Activated CD4-positive, alpha-beta T cell treated with anti-CD3 and anti-CD28 coated beads for 36 hours (primary cell): ENCODE measurements at regions not wholly inside any gene's neighbourhood (a gene's known extent, or its start where the extent isn't known, plus 50 kb on each side); places are given as distances from the start of the nearest gene placed in this dataset.
A peak's percentile ranks its signal among the peaks of the same experiment; 100 is the strongest.

Source experiments
- ATAC-seq: fragments of 200-7000 bp; cut with Tn5 transposase; one replicate; pipeline ENCODE4 v1.10.0; 2021; ENCODE audit warnings: mild to moderate bottlenecking, moderate library complexity
- CTCF ChIA-PET: fragments of 350-600 bp; sonication (Branson Sonifier 250); formaldehyde crosslinking; loops from one replicate; lab custom pipeline; 2021; ENCODE audit warnings: antibody characterized with exemption; lab: Charles Lee
- POLR2A ChIA-PET: fragments of 350-600 bp; sonication (Branson Sonifier 250); formaldehyde crosslinking; loops from one replicate; lab custom pipeline; 2021; ENCODE audit warnings: antibody characterized with exemption, inconsistent platforms; lab: Charles Lee
- DNase-seq: peaks from one replicate; pipeline ENCODE4 v3.0.0-alpha.2; 2020
- H3K27ac Mint-ChIP-seq: one replicate; pipeline ENCODE4 v1.8.0; 2021; ENCODE audit warnings: mixed read lengths
- H3K27me3 Mint-ChIP-seq: one replicate; pipeline ENCODE4 v1.8.0; 2021; ENCODE audit warnings: mixed read lengths
- H3K36me3 Mint-ChIP-seq: one replicate; pipeline ENCODE4 v1.8.0; 2021; ENCODE audit warnings: low read depth, mixed read lengths
- H3K4me1 Mint-ChIP-seq: one replicate; pipeline ENCODE4 v1.8.0; 2021; ENCODE audit warnings: mixed read lengths
- H3K4me3 Mint-ChIP-seq: one replicate; pipeline ENCODE4 v1.8.0; 2021; ENCODE audit warnings: mild to moderate bottlenecking, moderate library complexity, mixed read lengths
- H3K9me3 Mint-ChIP-seq: one replicate; pipeline ENCODE4 v1.8.0; 2021; ENCODE audit warnings: low read depth, mixed read lengths
- intact Hi-C, 2 experiments: fragments of 100-400 bp; cut with DNase I in 1 of 2; cut with micrococcal nuclease in 1 of 2; formaldehyde crosslinking; loops; one replicate each; pipeline versions ENCODE4 v1.14.2 to v1.15.1; 2022 to 2024; cut with DNase I, micrococcal nuclease

DNA sequence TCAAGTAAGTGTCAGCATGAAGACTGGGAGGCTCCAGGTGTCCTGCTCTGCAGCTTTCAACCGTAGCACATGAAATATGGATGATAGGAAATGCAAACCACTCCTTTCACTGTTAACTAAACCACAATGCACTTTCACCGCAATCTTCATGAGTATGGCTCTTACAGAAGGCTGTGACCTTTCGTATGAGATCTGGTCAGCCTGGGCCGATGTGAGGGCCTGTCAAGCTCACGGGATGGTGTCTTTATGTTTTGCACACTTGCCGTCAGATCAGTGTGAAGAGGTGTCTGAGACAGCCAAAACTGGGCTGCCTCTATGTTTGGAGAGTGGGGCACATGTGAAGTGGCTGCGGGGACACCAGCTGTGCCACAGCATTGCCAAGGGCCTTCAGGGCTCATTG, 62.8 kb upstream of the AFF3 start:
- Mint-ChIP-seq H3K9me3 (no peaks in the 10 kb centered on the region), H3K4me3 (no peak overlapping the region), H3K4me1 (peaks cover 4% of the 10 kb centered on the region), H3K27ac (no peak overlapping the region), H3K27me3 (no peaks in the 10 kb centered on the region), H3K36me3 (no peaks in the 10 kb centered on the region)
- peak; percentile 12 for ATAC-seq
- ChIA-PET POLR2A (no interaction called here), CTCF (no interaction called here)
- intact Hi-C loops, result no loop called here
- no peak for DNase-seq

GRCh38 chr2:100202567-100202966, 60.2 kb upstream of the AFF3 start:
- Mint-ChIP-seq H3K9me3 (no peaks in the 10 kb centered on the region), H3K4me3 (no peak overlapping the region), H3K27me3 (no peaks in the 10 kb centered on the region), H3K4me1 (peaks cover 4% of the 10 kb centered on the region), H3K36me3 (no peaks in the 10 kb centered on the region), H3K27ac (no peak overlapping the region)
- intact Hi-C loops, result no loop called here
- POLR2A ChIA-PET, result no interaction called here
- no peak for DNase-seq
- CTCF ChIA-PET, result no interaction called here
- ATAC-seq, result no peak

GRCh38 chr2:100200985-100201384, 58.6 kb upstream of the AFF3 start:
- H3K9me3 Mint-ChIP-seq, result no peaks in the 10 kb centered on the region
- no peak overlapping the region for H3K27ac Mint-ChIP-seq
- H3K27me3 Mint-ChIP-seq, result no peaks in the 10 kb centered on the region
- H3K36me3 Mint-ChIP-seq, result no peaks in the 10 kb centered on the region
- peaks cover 4% of the 10 kb centered on the region for H3K4me1 Mint-ChIP-seq
- H3K4me3 Mint-ChIP-seq, result no peak overlapping the region
- CTCF ChIA-PET, result interaction anchor here (1.1 kb wide), 1 partner anchor 27 kb away, joined by 3 read pairs; no protein-coding TSS in a partner anchor
- ATAC-seq (no peak), DNase-seq (no peak)
- POLR2A ChIA-PET, result no interaction called here
- intact Hi-C loops, result no loop called here

DNA sequence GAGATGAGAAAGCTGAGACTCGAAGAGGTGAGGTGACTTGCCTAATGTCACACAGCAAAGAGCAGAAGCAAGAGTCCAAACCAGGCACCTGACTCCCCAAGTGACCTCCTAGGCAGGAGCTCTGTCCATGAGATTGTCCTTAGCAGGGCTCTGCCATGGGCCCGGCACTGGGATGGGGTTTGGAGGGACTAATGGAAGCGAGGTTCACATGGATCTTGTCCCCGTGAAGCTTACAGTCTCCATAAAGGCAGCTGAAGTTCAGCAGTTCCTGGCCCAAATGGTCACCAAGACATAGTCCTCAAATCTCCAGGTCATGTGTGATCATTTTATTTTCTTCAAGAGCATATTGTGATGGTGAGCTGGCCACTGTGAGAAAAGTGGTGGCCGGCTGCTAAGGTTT, 57.0 kb upstream of the AFF3 start:
- no peaks in the 10 kb centered on the region for H3K4me1 Mint-ChIP-seq
- no peak for DNase-seq
- H3K27me3 Mint-ChIP-seq, result no peaks in the 10 kb centered on the region
- H3K36me3 Mint-ChIP-seq, result no peaks in the 10 kb centered on the region
- no peak overlapping the region for H3K4me3 Mint-ChIP-seq
- no peak for ATAC-seq
- intact Hi-C loops, result no loop called here
- no peaks in the 10 kb centered on the region for H3K9me3 Mint-ChIP-seq
- ChIA-PET POLR2A (no interaction called here), CTCF (no interaction called here)
- H3K27ac Mint-ChIP-seq, result no peak overlapping the region

DNA sequence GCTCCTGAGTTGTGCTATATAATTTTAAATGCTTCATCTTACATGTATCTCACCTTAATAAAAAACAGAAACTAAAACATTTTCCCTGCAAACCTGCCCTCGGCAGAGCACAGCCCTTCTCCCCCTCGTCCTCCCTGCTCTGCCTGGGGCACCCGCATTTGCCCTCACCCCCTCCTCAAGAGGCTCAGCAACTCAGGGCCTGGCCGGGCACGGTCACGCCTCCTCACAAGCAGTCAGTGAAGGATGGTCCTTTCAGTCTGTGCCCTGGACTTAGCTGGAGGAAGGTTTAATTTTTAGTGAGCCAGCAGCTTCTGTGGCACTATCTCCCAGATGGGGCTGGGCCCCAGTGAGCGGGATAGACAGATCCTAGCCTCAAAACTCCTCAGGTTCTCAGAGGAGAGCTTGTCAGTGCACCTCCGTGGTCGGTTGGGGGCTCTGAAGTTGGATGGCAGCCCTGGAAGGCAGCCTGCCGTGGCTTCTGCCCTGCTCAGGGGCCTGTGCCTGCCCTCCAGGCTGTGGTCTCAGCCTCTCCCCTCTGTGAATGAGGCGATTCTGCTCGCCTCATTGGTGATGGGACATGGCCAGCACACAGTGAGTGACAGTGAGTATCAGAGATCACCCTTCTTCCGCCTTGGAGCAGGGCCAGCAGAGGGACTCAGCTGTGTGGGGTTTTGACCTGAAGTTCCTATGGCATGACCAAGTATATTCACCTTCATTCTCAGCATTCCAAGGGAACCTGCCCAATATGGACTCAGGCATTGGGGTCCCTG, 56.3 kb upstream of the AFF3 start:
- Mint-ChIP-seq H3K27me3 (no peaks in the 10 kb centered on the region), H3K27ac (no peak overlapping the region), H3K4me1 (no peaks in the 10 kb centered on the region), H3K36me3 (no peaks in the 10 kb centered on the region), H3K4me3 (no peak overlapping the region), H3K9me3 (no peaks in the 10 kb centered on the region)
- ChIA-PET CTCF (interaction anchor here (0.6 kb wide), 1 partner anchor 190 kb away, joined by 3 read pairs; no protein-coding TSS in a partner anchor), POLR2A (no interaction called here)
- ATAC-seq (no peak), DNase-seq (no peak)
- intact Hi-C loops, result no loop called here

GRCh38 chr2:100197631-100198153, 55.3 kb upstream of the AFF3 start:
- CTCF ChIA-PET, result interaction anchor here (0.6 to 0.8 kb wide), 2 partner anchors 65 to 191 kb away, joined by 3 read pairs; no protein-coding TSS in a partner anchor
- H3K4me3 Mint-ChIP-seq, result no peak overlapping the region
- no peaks in the 10 kb centered on the region for H3K4me1 Mint-ChIP-seq
- ATAC-seq, result no peak
- H3K36me3 Mint-ChIP-seq, result no peaks in the 10 kb centered on the region
- no peak overlapping the region for H3K27ac Mint-ChIP-seq
- intact Hi-C loops, result no loop called here
- no peaks in the 10 kb centered on the region for H3K27me3 Mint-ChIP-seq
- H3K9me3 Mint-ChIP-seq, result no peaks in the 10 kb centered on the region
- POLR2A ChIA-PET, result no interaction called here
- no peak for DNase-seq

DNA sequence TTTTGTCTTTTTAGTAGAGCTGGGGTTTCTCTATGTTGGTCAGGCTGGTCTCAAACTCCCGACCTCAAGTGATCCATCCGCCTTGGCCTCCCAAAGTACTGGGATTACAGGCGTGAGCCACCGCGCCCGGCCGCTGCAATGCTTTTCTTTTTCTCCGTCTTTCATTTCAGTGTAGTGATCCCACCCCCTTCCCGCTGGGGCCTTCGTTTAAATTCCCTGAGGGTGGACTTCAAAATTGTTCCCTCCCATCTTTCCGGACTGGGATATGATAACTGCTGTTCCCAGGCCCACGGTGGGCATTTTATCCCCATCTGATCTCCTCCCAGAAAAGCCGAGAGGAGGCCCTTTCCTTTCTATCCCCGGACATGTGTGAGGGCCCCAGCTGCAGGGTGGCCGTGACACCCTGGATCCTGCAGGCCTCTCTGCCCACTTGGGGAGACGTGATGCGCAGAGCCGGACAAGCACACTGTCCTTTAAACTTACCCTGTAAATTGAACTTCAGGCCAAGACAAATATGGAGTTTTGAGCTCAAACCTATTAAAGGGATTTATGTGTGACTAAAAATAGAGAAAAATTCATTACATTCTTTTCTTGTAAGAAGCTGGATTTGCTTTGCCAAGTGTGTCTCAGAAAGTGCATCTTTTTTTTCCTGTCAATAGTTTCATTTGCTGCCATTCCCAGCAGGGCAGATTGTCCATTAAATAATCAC, 54.5 kb upstream of the AFF3 start:
- Mint-ChIP-seq H3K27ac (no peak overlapping the region), H3K4me3 (no peak overlapping the region), H3K27me3 (peaks cover 2% of the 10 kb centered on the region), H3K9me3 (no peaks in the 10 kb centered on the region), H3K4me1 (no peaks in the 10 kb centered on the region), H3K36me3 (no peaks in the 10 kb centered on the region)
- POLR2A ChIA-PET, result no interaction called here
- intact Hi-C loops, result no loop called here
- CTCF ChIA-PET, result interaction anchor here (0.8 kb wide), 1 partner anchor 66 kb away, joined by 3 read pairs; no protein-coding TSS in a partner anchor
- ATAC-seq (no peak), DNase-seq (no peak)

GRCh38 chr2:100195942-100196341, 53.6 kb upstream of the AFF3 start:
- CTCF ChIA-PET, result interaction anchor here (0.5 kb wide), 1 partner anchor 32 kb away, joined by 3 read pairs; no protein-coding TSS in a partner anchor

DNA sequence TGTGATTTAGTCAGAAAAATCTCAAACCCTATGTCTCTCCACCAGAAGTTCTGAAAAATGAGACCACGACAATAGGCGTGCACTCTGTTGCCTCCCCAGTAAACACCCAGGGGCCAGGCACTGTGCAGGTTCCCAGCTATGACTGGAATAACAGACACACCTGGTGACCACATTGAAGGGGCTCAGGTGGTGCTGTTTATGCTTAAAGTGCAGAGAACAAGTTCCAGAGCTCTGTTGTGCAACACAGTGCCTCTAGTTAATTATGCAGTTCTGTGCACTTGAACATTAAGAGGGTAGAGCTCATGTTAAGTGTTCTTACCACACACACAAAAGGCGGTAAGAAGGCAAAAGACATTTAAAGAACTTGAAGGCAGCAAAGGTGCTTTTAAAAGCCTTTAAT, 52.6 kb upstream of the AFF3 start:
- ChIA-PET CTCF (no interaction called here), POLR2A (no interaction called here)
- H3K27me3 Mint-ChIP-seq, result peaks cover 2% of the 10 kb centered on the region
- ATAC-seq, result no peak
- no peak overlapping the region for H3K4me3 Mint-ChIP-seq
- intact Hi-C loops, result no loop called here
- no peaks in the 10 kb centered on the region for H3K36me3 Mint-ChIP-seq
- H3K9me3 Mint-ChIP-seq, result no peaks in the 10 kb centered on the region
- H3K27ac Mint-ChIP-seq, result no peak overlapping the region
- no peaks in the 10 kb centered on the region for H3K4me1 Mint-ChIP-seq
- DNase-seq, result no peak

More at GRCh38 chr2:100195942-100196341, 53.6 kb upstream of the AFF3 start:
- no peaks in the 10 kb centered on the region for H3K4me1 Mint-ChIP-seq
- H3K27ac Mint-ChIP-seq, result no peak overlapping the region
- POLR2A ChIA-PET, result no interaction called here
- no peak for DNase-seq
- H3K4me3 Mint-ChIP-seq, result no peak overlapping the region
- peaks cover 2% of the 10 kb centered on the region for H3K27me3 Mint-ChIP-seq
- intact Hi-C loops, result no loop called here
- no peaks in the 10 kb centered on the region for H3K36me3 Mint-ChIP-seq
- H3K9me3 Mint-ChIP-seq, result no peaks in the 10 kb centered on the region
- no peak for ATAC-seq

DNA sequence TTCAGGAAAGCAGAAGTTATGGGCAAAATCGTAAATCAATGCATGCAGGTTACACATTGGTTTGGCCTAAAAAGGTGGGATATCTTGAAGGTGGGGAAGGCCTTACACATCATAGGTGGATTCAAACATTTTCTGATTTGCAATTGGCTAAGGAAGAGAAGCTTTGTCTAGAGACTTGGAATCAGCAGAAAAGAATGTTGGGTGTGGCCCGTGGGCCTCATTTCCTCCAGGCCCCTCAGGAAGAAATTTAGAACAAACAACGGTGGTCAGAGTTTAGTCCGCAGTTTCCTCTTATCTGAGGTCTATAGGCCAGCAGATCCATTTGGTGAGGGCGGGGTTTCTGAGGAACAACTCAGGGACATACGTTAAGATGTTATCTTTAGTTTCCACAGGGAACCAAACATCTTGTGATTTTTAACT, 50.9 kb upstream of the AFF3 start:
- H3K36me3 Mint-ChIP-seq, result no peaks in the 10 kb centered on the region
- peaks cover 2% of the 10 kb centered on the region for H3K27me3 Mint-ChIP-seq
- H3K9me3 Mint-ChIP-seq, result no peaks in the 10 kb centered on the region
- CTCF ChIA-PET, result no interaction called here
- intact Hi-C loops, result no loop called here
- H3K27ac Mint-ChIP-seq, result no peak overlapping the region
- no peaks in the 10 kb centered on the region for H3K4me1 Mint-ChIP-seq
- DNase-seq (no peak), ATAC-seq (no peak)
- no peak overlapping the region for H3K4me3 Mint-ChIP-seq
- POLR2A ChIA-PET, result no interaction called here

- Mint-ChIP-seq H3K9me3 (no peaks in the 10 kb centered on the region), H3K4me3 (no peak overlapping the region), H3K27ac (no peak overlapping the region), H3K4me1 (no peaks in the 10 kb centered on the region), H3K36me3 (no peaks in the 10 kb centered on the region), H3K27me3 (peaks cover 2% of the 10 kb centered on the region)
- ATAC-seq (no peak), DNase-seq (no peak)
- POLR2A ChIA-PET, result no interaction called here
- CTCF ChIA-PET, result no interaction called here
- intact Hi-C loops, result no loop called here
These were observed 50.4 kb upstream of the AFF3 start for GRCh38 chr2:100192825-100193224.

GRCh38 chr2:100192300-100192699, 49.9 kb upstream of the AFF3 start:
- no peaks in the 10 kb centered on the region for H3K4me1 Mint-ChIP-seq
- H3K36me3 Mint-ChIP-seq, result no peaks in the 10 kb centered on the region
- intact Hi-C loops, result no loop called here
- CTCF ChIA-PET, result no interaction called here
- ATAC-seq (no peak), DNase-seq (no peak)
- H3K27ac Mint-ChIP-seq, result no peak overlapping the region
- H3K4me3 Mint-ChIP-seq, result no peak overlapping the region
- POLR2A ChIA-PET, result no interaction called here
- peaks cover 2% of the 10 kb centered on the region for H3K27me3 Mint-ChIP-seq
- H3K9me3 Mint-ChIP-seq, result no peaks in the 10 kb centered on the region
